ENCODE measurements at regions not wholly inside any gene's neighbourhood (a gene's known extent, or its start where the extent isn't known, plus 50 kb on each side); places are given as distances from the start of the nearest gene placed in this dataset.

DNA sequence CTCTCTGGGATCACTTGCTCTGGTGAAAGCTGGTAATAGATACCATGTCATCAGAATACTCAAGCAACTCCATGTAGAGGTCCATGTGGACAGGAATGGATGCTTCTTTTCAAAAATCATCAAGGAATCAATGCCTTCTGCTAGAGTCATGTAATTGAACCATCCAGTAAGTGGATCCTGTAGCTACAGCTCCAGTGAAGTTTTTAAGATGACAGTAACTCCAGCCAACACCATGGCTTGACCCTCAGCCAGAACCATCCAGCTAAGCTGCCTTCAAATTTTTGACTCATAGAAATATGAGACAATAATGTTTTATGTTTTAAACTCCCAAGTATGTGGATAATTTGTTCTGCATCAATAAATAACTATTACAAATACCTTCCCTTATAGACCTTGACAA is 923.7 kb downstream of the EPHA3 start:
- Histone ChIP-seq H3K4me1 (ENCODE audit: control insufficient read depth in 2 of 2, insufficient read depth in 1 of 2, low read depth in 1 of 2, low read length in 2 of 2) (peaks cover 0 to 2% of the 10 kb centered on the region in 2 donors), H3K4me3 (ENCODE audit: low read length in 2 of 2) (no peak overlapping the region), H4K8ac (ENCODE audit: low read depth, low read length) (no peak overlapping the region), H2BK5ac (ENCODE audit: low read length) (no peak overlapping the region), H4K91ac (ENCODE audit: low read depth, low read length, poor library complexity) (no peak overlapping the region), H2AFZ (ENCODE audit: low read length) (no peak overlapping the region), H3K9ac (ENCODE audit: low read depth, low read length, poor library complexity) (no peak overlapping the region), H3K36me3 (replicated peaks in 1 of 2; ENCODE audit: control insufficient read depth in 2 of 2, insufficient read depth in 2 of 2, low read length in 2 of 2) (no peaks in the 10 kb centered on the region), H3K23ac (ENCODE audit: low read depth, low read length, poor library complexity) (no peak overlapping the region), H2BK12ac (ENCODE audit: low read length) (no peak overlapping the region), H3K27me3 (ENCODE audit: control insufficient read depth in 3 of 3, insufficient read depth in 3 of 3, low read depth in 1 of 3, low read length in 3 of 3) (no peaks in the 10 kb centered on the region), H2BK120ac (ENCODE audit: low read depth, low read length) (no peak overlapping the region), H2BK15ac (ENCODE audit: low read length) (no peak overlapping the region), H3K4ac (ENCODE audit: low read length) (no peak overlapping the region), H2AK5ac (ENCODE audit: low read depth, low read length) (no peak overlapping the region), H3K4me2 (ENCODE audit: insufficient read depth, low read length, poor library complexity, severe bottlenecking) (no peak overlapping the region), H3K18ac (ENCODE audit: low read length) (no peak overlapping the region), H3K9me3 (replicated peaks in 1 of 2; ENCODE audit: control insufficient read depth in 2 of 2, insufficient read depth in 1 of 2, low read depth in 1 of 2, low read length in 2 of 2) (peaks cover 0 to 6% of the 10 kb centered on the region in 2 donors), H3K79me1 (ENCODE audit: low read depth, low read length) (no peaks in the 10 kb centered on the region), H3K27ac (replicated peaks; ENCODE audit: low read length) (no peak overlapping the region), H3K14ac (ENCODE audit: low read length) (no peak overlapping the region)
- no peak for DNase-seq (ENCODE audit: low spot score)

DNA sequence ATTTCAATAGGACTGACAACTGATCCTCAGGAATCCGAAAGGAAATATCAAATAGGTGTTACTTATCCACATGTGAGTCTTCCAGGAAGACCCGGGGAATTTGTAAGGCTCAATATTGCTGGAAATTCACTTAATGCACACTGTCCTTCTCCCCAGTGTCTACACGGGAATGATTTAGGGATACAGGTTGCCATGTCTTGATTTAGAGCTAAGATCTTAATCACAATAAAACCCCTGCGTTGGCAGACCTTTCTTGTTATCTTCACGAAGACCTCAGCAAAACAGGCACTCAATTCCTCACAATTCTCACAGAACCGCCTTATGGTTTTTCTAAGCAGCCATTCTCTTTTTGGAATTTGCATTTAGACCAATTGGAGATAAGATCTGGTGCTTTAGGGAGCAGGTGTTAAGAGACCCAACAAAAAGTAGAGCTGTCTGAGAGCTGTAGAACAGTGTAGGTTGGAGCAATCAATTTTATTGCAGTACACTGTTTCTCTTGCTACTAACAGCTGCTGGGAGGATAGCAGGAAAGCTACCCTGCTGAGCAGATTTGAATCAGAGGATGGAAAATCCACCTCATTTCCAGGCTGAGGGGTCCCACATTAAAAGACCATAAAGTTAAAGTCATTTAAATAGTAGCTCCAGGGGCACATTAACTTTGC is 925.7 kb downstream of the EPHA3 start:
- Histone ChIP-seq H3K27ac (replicated peaks; ENCODE audit: low read length) (no peak overlapping the region), H3K14ac (ENCODE audit: low read length) (no peak overlapping the region), H3K36me3 (replicated peaks in 1 of 2; ENCODE audit: control insufficient read depth in 2 of 2, insufficient read depth in 2 of 2, low read length in 2 of 2) (no peaks in the 10 kb centered on the region), H3K4ac (ENCODE audit: low read length) (no peak overlapping the region), H3K4me2 (ENCODE audit: insufficient read depth, low read length, poor library complexity, severe bottlenecking) (no peak overlapping the region), H4K8ac (ENCODE audit: low read depth, low read length) (no peak overlapping the region), H2BK12ac (ENCODE audit: low read length) (no peak overlapping the region), H3K9ac (ENCODE audit: low read depth, low read length, poor library complexity) (no peak overlapping the region), H2BK5ac (ENCODE audit: low read length) (no peak overlapping the region), H3K18ac (ENCODE audit: low read length) (no peak overlapping the region), H3K79me1 (ENCODE audit: low read depth, low read length) (no peaks in the 10 kb centered on the region), H3K4me3 (ENCODE audit: low read length in 2 of 2) (no peak overlapping the region), H3K9me3 (replicated peaks in 1 of 2; ENCODE audit: control insufficient read depth in 2 of 2, insufficient read depth in 1 of 2, low read depth in 1 of 2, low read length in 2 of 2) (peaks cover 0 to 5% of the 10 kb centered on the region in 2 donors), H2BK15ac (ENCODE audit: low read length) (no peak overlapping the region), H2AFZ (ENCODE audit: low read length) (peak overlapping the region; percentile 57), H2AK5ac (ENCODE audit: low read depth, low read length) (no peak overlapping the region), H3K27me3 (ENCODE audit: control insufficient read depth in 3 of 3, insufficient read depth in 3 of 3, low read depth in 1 of 3, low read length in 3 of 3) (no peaks in the 10 kb centered on the region), H4K91ac (ENCODE audit: low read depth, low read length, poor library complexity) (no peak overlapping the region), H3K23ac (ENCODE audit: low read depth, low read length, poor library complexity) (no peak overlapping the region), H2BK120ac (ENCODE audit: low read depth, low read length) (no peak overlapping the region), H3K4me1 (ENCODE audit: control insufficient read depth in 2 of 2, insufficient read depth in 1 of 2, low read depth in 1 of 2, low read length in 2 of 2) (no peaks in the 10 kb centered on the region)
- no CpG with 5 or more reads among the region's 6 CpGs for WGBS, 2 donors (ENCODE audit: extremely low coverage in 2 of 2, insufficient read length in 2 of 2, insufficient replicate concordance in 1 of 2)
- DNase-seq (ENCODE audit: low spot score): no peak

- Histone ChIP-seq H2BK120ac (ENCODE audit: low read depth, low read length) (no peak overlapping the region), H3K14ac (ENCODE audit: low read length) (no peak overlapping the region), H3K4me1 (ENCODE audit: control insufficient read depth in 2 of 2, insufficient read depth in 1 of 2, low read depth in 1 of 2, low read length in 2 of 2) (no peaks in the 10 kb centered on the region), H3K79me1 (ENCODE audit: low read depth, low read length) (no peaks in the 10 kb centered on the region), H3K4ac (ENCODE audit: low read length) (no peak overlapping the region), H2BK12ac (ENCODE audit: low read length) (no peak overlapping the region), H3K27me3 (ENCODE audit: control insufficient read depth in 3 of 3, insufficient read depth in 3 of 3, low read depth in 1 of 3, low read length in 3 of 3) (no peaks in the 10 kb centered on the region), H3K4me3 (ENCODE audit: low read length in 2 of 2) (no peak overlapping the region), H3K23ac (ENCODE audit: low read depth, low read length, poor library complexity) (no peak overlapping the region), H2BK15ac (ENCODE audit: low read length) (no peak overlapping the region), H3K9me3 (replicated peaks in 1 of 2; ENCODE audit: control insufficient read depth in 2 of 2, insufficient read depth in 1 of 2, low read depth in 1 of 2, low read length in 2 of 2) (no peaks in the 10 kb centered on the region), H4K91ac (ENCODE audit: low read depth, low read length, poor library complexity) (no peak overlapping the region), H2AFZ (ENCODE audit: low read length) (no peak overlapping the region), H2AK5ac (ENCODE audit: low read depth, low read length) (no peak overlapping the region), H3K4me2 (ENCODE audit: insufficient read depth, low read length, poor library complexity, severe bottlenecking) (no peak overlapping the region), H4K8ac (ENCODE audit: low read depth, low read length) (no peak overlapping the region), H3K18ac (ENCODE audit: low read length) (no peak overlapping the region), H2BK5ac (ENCODE audit: low read length) (no peak overlapping the region), H3K36me3 (replicated peaks in 1 of 2; ENCODE audit: control insufficient read depth in 2 of 2, insufficient read depth in 2 of 2, low read length in 2 of 2) (no peaks in the 10 kb centered on the region), H3K27ac (replicated peaks; ENCODE audit: low read length) (no peak overlapping the region), H3K9ac (ENCODE audit: low read depth, low read length, poor library complexity) (no peak overlapping the region)
- no peak for DNase-seq (ENCODE audit: low spot score)
- WGBS, 2 donors (ENCODE audit: extremely low coverage in 2 of 2, insufficient read length in 2 of 2, insufficient replicate concordance in 1 of 2): no CpG with 5 or more reads among the region's 2 CpGs
Measured at GRCh38 chr3:90034038-90034437, 926.6 kb downstream of the EPHA3 start.

DNA sequence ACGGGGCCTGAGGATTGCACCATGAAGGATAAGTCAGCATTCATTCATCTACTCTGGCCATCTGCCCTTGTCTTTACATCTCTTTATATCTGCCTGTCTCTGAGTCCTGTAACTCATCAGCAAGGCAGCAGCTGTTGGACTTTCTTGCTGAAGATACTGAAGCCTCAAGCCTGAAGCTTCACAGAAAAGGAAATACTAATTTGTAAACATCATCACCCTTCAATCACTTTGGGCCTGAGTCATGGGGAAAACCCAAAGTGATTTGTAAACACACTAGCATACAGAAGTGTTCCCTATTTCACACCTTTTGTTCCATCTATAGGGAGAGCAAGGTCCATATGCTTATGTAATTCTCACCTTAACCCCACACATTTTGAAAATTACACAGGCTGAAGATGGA is 928.2 kb downstream of the EPHA3 start:
- no CpG with 5 or more reads among the region's 1 CpG for WGBS, 2 donors (ENCODE audit: extremely low coverage in 2 of 2, insufficient read length in 2 of 2, insufficient replicate concordance in 1 of 2)
- Histone ChIP-seq H2AFZ (ENCODE audit: low read length) (peak overlapping the region; percentile 19), H3K27me3 (ENCODE audit: control insufficient read depth in 3 of 3, insufficient read depth in 3 of 3, low read depth in 1 of 3, low read length in 3 of 3) (no peaks in the 10 kb centered on the region), H3K4me3 (ENCODE audit: low read length in 2 of 2) (no peak overlapping the region), H2BK15ac (ENCODE audit: low read length) (no peak overlapping the region), H4K8ac (ENCODE audit: low read depth, low read length) (no peak overlapping the region), H3K36me3 (replicated peaks in 1 of 2; ENCODE audit: control insufficient read depth in 2 of 2, insufficient read depth in 2 of 2, low read length in 2 of 2) (no peaks in the 10 kb centered on the region), H2BK120ac (ENCODE audit: low read depth, low read length) (no peak overlapping the region), H3K23ac (ENCODE audit: low read depth, low read length, poor library complexity) (no peak overlapping the region), H3K4me1 (ENCODE audit: control insufficient read depth in 2 of 2, insufficient read depth in 1 of 2, low read depth in 1 of 2, low read length in 2 of 2) (no peaks in the 10 kb centered on the region), H3K9me3 (replicated peaks in 1 of 2; ENCODE audit: control insufficient read depth in 2 of 2, insufficient read depth in 1 of 2, low read depth in 1 of 2, low read length in 2 of 2) (no peaks in the 10 kb centered on the region), H3K14ac (ENCODE audit: low read length) (no peak overlapping the region), H2BK12ac (ENCODE audit: low read length) (no peak overlapping the region), H2AK5ac (ENCODE audit: low read depth, low read length) (no peak overlapping the region), H3K79me1 (ENCODE audit: low read depth, low read length) (no peaks in the 10 kb centered on the region), H3K4me2 (ENCODE audit: insufficient read depth, low read length, poor library complexity, severe bottlenecking) (no peak overlapping the region), H3K4ac (ENCODE audit: low read length) (no peak overlapping the region), H2BK5ac (ENCODE audit: low read length) (no peak overlapping the region), H3K27ac (replicated peaks; ENCODE audit: low read length) (no peak overlapping the region), H4K91ac (ENCODE audit: low read depth, low read length, poor library complexity) (no peak overlapping the region), H3K9ac (ENCODE audit: low read depth, low read length, poor library complexity) (no peak overlapping the region), H3K18ac (ENCODE audit: low read length) (no peak overlapping the region)
- no peak for DNase-seq (ENCODE audit: low spot score)
